Left ventricle myocardium inferior (tissue), 1 donor: ENCODE measurements at regions not wholly inside any gene's neighbourhood (a gene's known extent, or its start where the extent isn't known, plus 50 kb on each side); places are given as distances from the start of the nearest gene placed in this dataset.

Experiments
- DNase-seq: peaks from one replicate; pipeline ENCODE4 v3.0.0-alpha.2; 2020
- H3K27ac ChIP-seq: fragments of 200-600 bp; replicated peaks from 2 replicates; pipeline ENCODE4 v1.8.0; 2021
- H3K27me3 ChIP-seq: fragments of 200-600 bp; 2 replicates; pipeline ENCODE4 v1.8.0; 2021; ENCODE audit warnings: low read depth
- H3K36me3 ChIP-seq: fragments of 200-600 bp; 2 replicates; pipeline ENCODE4 v1.8.0; 2021
- H3K4me1 ChIP-seq: fragments of 200-600 bp; 2 replicates; pipeline ENCODE4 v1.8.0; 2021
- H3K4me3 ChIP-seq: fragments of 200-600 bp; 2 replicates; pipeline ENCODE4 v1.8.0; 2021; ENCODE audit warnings: mild to moderate bottlenecking, moderate library complexity
- H3K9me3 ChIP-seq: fragments of 200-600 bp; replicated peaks from 2 replicates; pipeline ENCODE4 v1.8.0; 2021
- CTCF ChIP-seq: fragments of 200-600 bp; IDR thresholded peaks from 2 replicates; pipeline ENCODE4 v1.8.0; 2021; ENCODE audit warnings: antibody characterized with exemption, mild to moderate bottlenecking, borderline replicate concordance
- intact Hi-C: fragments of 100-400 bp; cut with micrococcal nuclease; formaldehyde crosslinking; loops from one replicate; pipeline ENCODE4 v1.11.0; 2022
- donor health status: DM: no; HTN: yes; CAD: no; lungs with severe emphysema.

- TF ChIP-seq CTCF = no peak
- Histone ChIP-seq H3K4me3 (no peak overlapping the region), H3K27me3 (no peaks in the 10 kb centered on the region), H3K4me1 (no peaks in the 10 kb centered on the region), H3K9me3 (no peaks in the 10 kb centered on the region), H3K27ac (no peak overlapping the region), H3K36me3 (no peaks in the 10 kb centered on the region)
- intact Hi-C loops = no loop called here
- DNase-seq = no peak
Observed at GRCh38 chr7:96789914-96790313, 80.3 kb upstream of the SEM1 start.

- no peaks in the 10 kb centered on the region for H3K9me3 ChIP-seq
- H3K36me3 ChIP-seq = no peaks in the 10 kb centered on the region
- H3K27ac ChIP-seq = no peak overlapping the region
- no peak overlapping the region for H3K4me3 ChIP-seq
- no peaks in the 10 kb centered on the region for H3K27me3 ChIP-seq
- DNase-seq = no peak
- H3K4me1 ChIP-seq = no peaks in the 10 kb centered on the region
- intact Hi-C loops = no loop called here
- no peak for TF ChIP-seq CTCF
Observed at GRCh38 chr7:96792115-96792514, 82.5 kb upstream of the SEM1 start.

- intact Hi-C loops = no loop called here
- no peak for TF ChIP-seq CTCF
Observed at GRCh38 chr7:96794063-96794462, 84.4 kb upstream of the SEM1 start.

GRCh38 chr7:96800122-96800521 is 90.5 kb upstream of the SEM1 start:
- H3K4me1 ChIP-seq = no peaks in the 10 kb centered on the region
- peaks cover 13% of the 10 kb centered on the region for H3K27me3 ChIP-seq
- intact Hi-C loops = no loop called here
- no peak for TF ChIP-seq CTCF
- H3K4me3 ChIP-seq = no peak overlapping the region
- H3K9me3 ChIP-seq = no peaks in the 10 kb centered on the region
- DNase-seq = no peak
- H3K27ac ChIP-seq = no peak overlapping the region
- no peaks in the 10 kb centered on the region for H3K36me3 ChIP-seq

More at GRCh38 chr7:96794063-96794462, 84.4 kb upstream of the SEM1 start:
- H3K27me3 ChIP-seq = no peaks in the 10 kb centered on the region
- no peaks in the 10 kb centered on the region for H3K9me3 ChIP-seq
- peak overlapping the region; percentile 33 for H3K27ac ChIP-seq
- H3K4me3 ChIP-seq = no peak overlapping the region
- no peaks in the 10 kb centered on the region for H3K4me1 ChIP-seq
- H3K36me3 ChIP-seq = no peaks in the 10 kb centered on the region
- DNase-seq = no peak

- no peaks in the 10 kb centered on the region for H3K9me3 ChIP-seq
- no peaks in the 10 kb centered on the region for H3K4me1 ChIP-seq
- H3K27me3 ChIP-seq = peaks cover 13% of the 10 kb centered on the region
- DNase-seq = no peak
- no peaks in the 10 kb centered on the region for H3K36me3 ChIP-seq
- H3K4me3 ChIP-seq = no peak overlapping the region
- no peak overlapping the region for H3K27ac ChIP-seq
- intact Hi-C loops = no loop called here
- TF ChIP-seq CTCF = no peak
Observed at GRCh38 chr7:96800824-96801223, 91.2 kb upstream of the SEM1 start.
